ENCODE measurements at regions not wholly inside any gene's neighbourhood (a gene's known extent, or its start where the extent isn't known, plus 50 kb on each side); places are given as distances from the start of the nearest gene placed in this dataset.

DNA sequence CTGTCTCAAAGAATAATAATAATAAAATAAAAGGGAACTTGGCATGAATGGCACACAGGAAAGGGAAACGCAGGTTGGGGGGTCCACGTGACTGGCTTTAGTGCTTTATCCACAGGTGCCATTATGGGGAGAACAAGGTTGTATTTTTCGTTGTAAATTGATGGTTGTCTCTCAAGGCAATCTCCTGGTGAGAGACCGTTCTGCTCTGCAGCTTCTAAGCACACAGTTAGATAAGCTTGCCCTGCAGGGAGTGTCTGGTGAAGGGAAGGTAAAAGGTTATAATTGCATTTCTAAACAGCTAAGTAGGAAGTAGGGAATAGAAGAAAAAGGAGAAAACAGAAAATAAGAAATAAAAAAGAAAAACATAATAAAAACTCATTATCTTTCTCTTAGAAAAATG, 69.1 kb upstream of the CPSF6 start:
- TF ChIP-seq, protein P1, sequence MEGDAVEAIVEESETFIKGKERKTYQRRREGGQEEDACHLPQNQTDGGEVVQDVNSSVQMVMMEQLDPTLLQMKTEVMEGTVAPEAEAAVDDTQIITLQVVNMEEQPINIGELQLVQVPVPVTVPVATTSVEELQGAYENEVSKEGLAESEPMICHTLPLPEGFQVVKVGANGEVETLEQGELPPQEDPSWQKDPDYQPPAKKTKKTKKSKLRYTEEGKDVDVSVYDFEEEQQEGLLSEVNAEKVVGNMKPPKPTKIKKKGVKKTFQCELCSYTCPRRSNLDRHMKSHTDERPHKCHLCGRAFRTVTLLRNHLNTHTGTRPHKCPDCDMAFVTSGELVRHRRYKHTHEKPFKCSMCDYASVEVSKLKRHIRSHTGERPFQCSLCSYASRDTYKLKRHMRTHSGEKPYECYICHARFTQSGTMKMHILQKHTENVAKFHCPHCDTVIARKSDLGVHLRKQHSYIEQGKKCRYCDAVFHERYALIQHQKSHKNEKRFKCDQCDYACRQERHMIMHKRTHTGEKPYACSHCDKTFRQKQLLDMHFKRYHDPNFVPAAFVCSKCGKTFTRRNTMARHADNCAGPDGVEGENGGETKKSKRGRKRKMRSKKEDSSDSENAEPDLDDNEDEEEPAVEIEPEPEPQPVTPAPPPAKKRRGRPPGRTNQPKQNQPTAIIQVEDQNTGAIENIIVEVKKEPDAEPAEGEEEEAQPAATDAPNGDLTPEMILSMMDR (conservative IDR thresholded peaks at IDR 0.05; ENCODE audit: low read length), result no peak
- TF ChIP-seq EZH2phosphoT487 (IDR thresholded peaks at IDR 0.05; ENCODE audit: borderline replicate concordance, low read depth, low read length), result no peak
